PC-3 (cell line): ENCODE measurements at regions not wholly inside any gene's neighbourhood (a gene's known extent, or its start where the extent isn't known, plus 50 kb on each side); places are given as distances from the start of the nearest gene placed in this dataset.

Experiments
- ATAC-seq: fragments of 200-7000 bp; cut with Tn5 transposase; 2 replicates; pipeline ENCODE4 v1.9.1; 2020; ENCODE audit warnings: mild to moderate bottlenecking, moderate library complexity
- BruUV-seq: library from RNA; stranded (reverse); fragments of 400-500 nt; replicated peaks from 2 replicates; lab custom pipeline; 2021; lab: Mats Ljungman, UMichigan
- CTCF ChIA-PET: fragments of 300-600 bp; sonication (Branson Sonifier 250); formaldehyde crosslinking; loops from one replicate; lab custom pipeline; 2022; ENCODE audit warnings: antibody characterized with exemption; lab: Charles Lee
- POLR2A ChIA-PET: fragments of 300-600 bp; sonication (Branson Sonifier 250); formaldehyde crosslinking; loops from one replicate; lab custom pipeline; 2022; ENCODE audit warnings: antibody characterized with exemption; ENCODE audit not compliant: unreplicated experiment; lab: Charles Lee
- DNase-seq: peaks from one replicate; pipeline ENCODE4 v3.0.0-alpha.2; 2015
- H2AFZ ChIP-seq: fragments of 300-600 bp; sonication (generic); 2 replicates; pipeline ENCODE4 v1.6.0; 2016; ENCODE audit warnings: antibody characterized with exemption, low read length
- H3F3A ChIP-seq: fragments of 300-600 bp; sonication (generic); one replicate; pipeline ENCODE4 v1.6.0; 2017; ENCODE audit warnings: antibody characterized with exemption, low read length, control low read depth, mild to moderate bottlenecking; ENCODE audit not compliant: unreplicated experiment
- H3K27ac ChIP-seq: fragments of 300-600 bp; sonication (generic); 2 replicates; pipeline ENCODE4 v1.5.1; 2016; ENCODE audit warnings: mild to moderate bottlenecking, low read length
- H3K27me3 ChIP-seq: fragments of 300-600 bp; sonication (generic); 2 replicates; pipeline ENCODE4 v1.6.1; 2016; ENCODE audit warnings: low read length, mixed read lengths
- H3K36me3 ChIP-seq: fragments of 300-600 bp; sonication (generic); 2 replicates; pipeline ENCODE4 v1.6.1; 2016; ENCODE audit warnings: low read depth, mixed run types, low read length, mixed read lengths
- H3K4me1 ChIP-seq: fragments of 300-600 bp; sonication (generic); 2 replicates; pipeline ENCODE4 v1.5.1; 2016; ENCODE audit warnings: low read length; ENCODE audit not compliant: insufficient read depth
- H3K4me2 ChIP-seq: fragments of 300-600 bp; sonication (generic); 2 replicates; pipeline ENCODE4 v1.6.0; 2016; ENCODE audit warnings: low read length
- H3K4me3 ChIP-seq: fragments of 300-600 bp; sonication (generic); 2 replicates; pipeline ENCODE4 v1.5.1; 2016; ENCODE audit warnings: mild to moderate bottlenecking, low read length, mixed read lengths
- H3K79me2 ChIP-seq: fragments of 300-600 bp; sonication (generic); 2 replicates; pipeline ENCODE4 v1.6.1; 2017; ENCODE audit warnings: low read length, mixed read lengths
- H3K9ac ChIP-seq: fragments of 300-600 bp; sonication (generic); 2 replicates; pipeline ENCODE4 v1.6.0; 2016; ENCODE audit warnings: mild to moderate bottlenecking, low read length
- H3K9me2 ChIP-seq: fragments of 300-600 bp; sonication (generic); replicated peaks from 2 replicates; pipeline ENCODE4 v1.6.1; 2016; ENCODE audit warnings: mixed run types, low read length, mixed read lengths
- H3K9me3 ChIP-seq: fragments of 300-600 bp; sonication (generic); 2 replicates; pipeline ENCODE4 v1.6.1; 2016; ENCODE audit warnings: low read length, mixed read lengths
- H4K20me1 ChIP-seq: fragments of 300-600 bp; sonication (generic); 2 replicates; pipeline ENCODE4 v1.6.1; 2016; ENCODE audit warnings: low read length, mixed read lengths
- EZH2 ChIP-seq: fragments of 300-600 bp; sonication (generic); IDR thresholded peaks from one replicate; pipeline ENCODE4 v1.6.1; 2017; ENCODE audit warnings: antibody characterized with exemption, mild to moderate bottlenecking, low read length; ENCODE audit not compliant: unreplicated experiment
- EZH2phosphoT487 ChIP-seq: fragments of 300-600 bp; sonication (generic); IDR thresholded peaks from 2 replicates; pipeline ENCODE4 v1.6.1; 2018; ENCODE audit warnings: mild to moderate bottlenecking, antibody characterized with exemption, low read length, borderline replicate concordance
- intact Hi-C: fragments of 100-400 bp; cut with micrococcal nuclease; formaldehyde crosslinking; loops from 2 replicates; pipeline ENCODE4 v1.9.0; 2023
- TF ChIP-seq, protein P1 (sequence below): fragments of 300-600 bp; sonication (generic); conservative IDR thresholded peaks from 2 replicates; pipeline ENCODE4 v1.5.1; 2017; ENCODE audit warnings: antibody characterized with exemption, low read depth, mild to moderate bottlenecking, low read length

DNA sequence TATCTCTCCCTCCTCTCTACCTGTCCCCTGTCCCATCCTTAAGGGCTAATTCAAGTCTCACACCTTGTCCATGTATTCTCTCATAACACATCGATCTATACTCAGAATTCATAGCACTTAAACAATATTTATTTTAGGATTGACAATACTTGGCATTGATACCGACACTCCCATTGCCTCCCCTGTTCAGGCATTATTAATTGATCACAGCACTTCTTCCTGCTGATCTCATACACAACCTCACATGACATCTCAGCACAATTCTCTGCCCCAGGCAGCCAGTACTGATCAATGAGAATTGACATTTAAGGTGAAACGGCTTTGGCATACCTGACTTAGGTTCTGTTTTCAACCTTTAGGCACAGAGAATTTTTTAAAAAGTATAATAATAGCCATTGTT lies 582.4 kb upstream of the BRINP1 start:
- H3K79me2 ChIP-seq = no peaks in the 10 kb centered on the region
- ATAC-seq = no peak
- no peaks in the 10 kb centered on the region for H3K4me1 ChIP-seq
- ChIA-PET POLR2A (no interaction called here), CTCF (no interaction called here)
- DNase-seq = no peak
- no peaks in the 10 kb centered on the region for H4K20me1 ChIP-seq
- TF ChIP-seq EZH2 (no peak), EZH2phosphoT487 (no peak)
- TF ChIP-seq, protein P1, sequence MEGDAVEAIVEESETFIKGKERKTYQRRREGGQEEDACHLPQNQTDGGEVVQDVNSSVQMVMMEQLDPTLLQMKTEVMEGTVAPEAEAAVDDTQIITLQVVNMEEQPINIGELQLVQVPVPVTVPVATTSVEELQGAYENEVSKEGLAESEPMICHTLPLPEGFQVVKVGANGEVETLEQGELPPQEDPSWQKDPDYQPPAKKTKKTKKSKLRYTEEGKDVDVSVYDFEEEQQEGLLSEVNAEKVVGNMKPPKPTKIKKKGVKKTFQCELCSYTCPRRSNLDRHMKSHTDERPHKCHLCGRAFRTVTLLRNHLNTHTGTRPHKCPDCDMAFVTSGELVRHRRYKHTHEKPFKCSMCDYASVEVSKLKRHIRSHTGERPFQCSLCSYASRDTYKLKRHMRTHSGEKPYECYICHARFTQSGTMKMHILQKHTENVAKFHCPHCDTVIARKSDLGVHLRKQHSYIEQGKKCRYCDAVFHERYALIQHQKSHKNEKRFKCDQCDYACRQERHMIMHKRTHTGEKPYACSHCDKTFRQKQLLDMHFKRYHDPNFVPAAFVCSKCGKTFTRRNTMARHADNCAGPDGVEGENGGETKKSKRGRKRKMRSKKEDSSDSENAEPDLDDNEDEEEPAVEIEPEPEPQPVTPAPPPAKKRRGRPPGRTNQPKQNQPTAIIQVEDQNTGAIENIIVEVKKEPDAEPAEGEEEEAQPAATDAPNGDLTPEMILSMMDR = no peak
- no peaks in the 10 kb centered on the region for H3F3A ChIP-seq
- no peaks in the 10 kb centered on the region for H3K27me3 ChIP-seq
- BruUV-seq = no TSS peak
- no peak overlapping the region for H3K27ac ChIP-seq
- no peak overlapping the region for H3K4me2 ChIP-seq
- H3K9me3 ChIP-seq = no peaks in the 10 kb centered on the region
- no peaks in the 10 kb centered on the region for H3K9me2 ChIP-seq
- H2AFZ ChIP-seq = no peak overlapping the region
- intact Hi-C loops = no loop called here
- no peaks in the 10 kb centered on the region for H3K36me3 ChIP-seq
- H3K9ac ChIP-seq = no peak overlapping the region
- no peak overlapping the region for H3K4me3 ChIP-seq

- CTCF ChIA-PET = no interaction called here
- H3K27ac ChIP-seq = no peak overlapping the region
- no TSS peak for BruUV-seq
These were observed 581.9 kb upstream of the BRINP1 start for GRCh38 chr9:119951090-119951489.

DNA sequence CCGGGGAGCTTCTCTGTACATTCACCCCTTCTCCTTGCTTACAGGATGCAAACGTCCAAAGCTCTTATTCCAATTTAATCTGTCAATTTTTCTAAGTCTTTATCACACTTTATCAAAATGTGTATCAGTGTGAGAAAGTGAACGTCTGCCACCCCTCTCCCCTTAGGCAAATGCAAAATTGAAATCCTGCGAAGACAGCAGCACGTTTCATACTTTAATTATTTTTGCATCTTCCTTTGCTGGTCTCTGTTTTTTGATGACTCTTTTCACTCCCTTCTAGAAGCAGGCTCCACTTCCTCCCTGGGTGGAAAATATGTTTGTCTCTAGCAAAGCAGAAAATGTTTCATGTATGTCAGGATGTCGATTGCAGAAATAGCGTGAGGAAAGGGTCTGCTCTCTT lies 576.5 kb upstream of the BRINP1 start:
- no peak overlapping the region for H3K4me2 ChIP-seq
- no peaks in the 10 kb centered on the region for H3K79me2 ChIP-seq
- ATAC-seq (no peak), DNase-seq (no peak)
- H3K9me2 ChIP-seq = no peaks in the 10 kb centered on the region
- no peaks in the 10 kb centered on the region for H3F3A ChIP-seq
- no peak overlapping the region for H3K9ac ChIP-seq
- POLR2A ChIA-PET = no interaction called here
- H2AFZ ChIP-seq = no peak overlapping the region
- H3K27me3 ChIP-seq = no peaks in the 10 kb centered on the region
- no peaks in the 10 kb centered on the region for H3K9me3 ChIP-seq
- no peak overlapping the region for H3K27ac ChIP-seq
- BruUV-seq = no TSS peak
- H3K36me3 ChIP-seq = no peaks in the 10 kb centered on the region
- H3K4me1 ChIP-seq = no peaks in the 10 kb centered on the region
- intact Hi-C loops = no loop called here
- no peaks in the 10 kb centered on the region for H4K20me1 ChIP-seq
- no peak overlapping the region for H3K4me3 ChIP-seq
- no peak for TF ChIP-seq EZH2phosphoT487
- no peak for TF ChIP-seq EZH2
- TF ChIP-seq, protein P1 = no peak
- CTCF ChIA-PET = no interaction called here

More at GRCh38 chr9:119951090-119951489, 581.9 kb upstream of the BRINP1 start:
- ATAC-seq = no peak
- Histone ChIP-seq H3K9ac (no peak overlapping the region), H3K4me3 (no peak overlapping the region), H2AFZ (no peak overlapping the region), H3K27me3 (no peaks in the 10 kb centered on the region), H3K4me1 (no peaks in the 10 kb centered on the region), H3K9me3 (no peaks in the 10 kb centered on the region), H3K4me2 (no peak overlapping the region), H4K20me1 (no peaks in the 10 kb centered on the region), H3K9me2 (no peaks in the 10 kb centered on the region), H3F3A (no peaks in the 10 kb centered on the region), H3K36me3 (no peaks in the 10 kb centered on the region), H3K79me2 (no peaks in the 10 kb centered on the region)
- no peak for DNase-seq
- no peak for TF ChIP-seq EZH2
- TF ChIP-seq, protein P1 = no peak
- TF ChIP-seq EZH2phosphoT487 = no peak
- intact Hi-C loops = no loop called here
- POLR2A ChIA-PET = no interaction called here
